ENCODE measurements at regions not wholly inside any gene's neighbourhood (a gene's known extent, or its start where the extent isn't known, plus 50 kb on each side); places are given as distances from the start of the nearest gene placed in this dataset.
"Not testable (repeated sequence)": the region's sequence is repeated elsewhere in the genome, so short reads cannot be mapped to it uniquely, and the experiment has no call there.

DNA sequence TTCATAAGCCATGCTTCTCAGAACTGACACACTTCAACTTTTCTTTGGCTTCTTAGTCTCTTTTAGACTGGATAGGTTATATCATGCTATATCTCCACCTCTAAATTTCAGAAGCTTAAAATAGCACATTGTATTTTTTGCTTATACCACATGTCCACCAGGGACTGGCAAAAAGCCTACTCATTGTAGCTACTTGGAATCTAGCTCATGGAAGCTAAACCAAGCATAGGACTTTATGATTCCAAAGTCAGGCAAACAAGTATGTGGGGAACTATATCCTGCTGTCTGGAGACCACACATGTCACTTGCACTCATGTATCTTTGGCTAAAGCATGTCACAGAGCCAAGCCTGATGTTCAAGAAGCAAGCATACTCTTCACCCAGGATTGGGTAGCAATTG lies 245.0 kb upstream of the RASGRP1 start (continued):
- TF ChIP-seq, protein P1, sequence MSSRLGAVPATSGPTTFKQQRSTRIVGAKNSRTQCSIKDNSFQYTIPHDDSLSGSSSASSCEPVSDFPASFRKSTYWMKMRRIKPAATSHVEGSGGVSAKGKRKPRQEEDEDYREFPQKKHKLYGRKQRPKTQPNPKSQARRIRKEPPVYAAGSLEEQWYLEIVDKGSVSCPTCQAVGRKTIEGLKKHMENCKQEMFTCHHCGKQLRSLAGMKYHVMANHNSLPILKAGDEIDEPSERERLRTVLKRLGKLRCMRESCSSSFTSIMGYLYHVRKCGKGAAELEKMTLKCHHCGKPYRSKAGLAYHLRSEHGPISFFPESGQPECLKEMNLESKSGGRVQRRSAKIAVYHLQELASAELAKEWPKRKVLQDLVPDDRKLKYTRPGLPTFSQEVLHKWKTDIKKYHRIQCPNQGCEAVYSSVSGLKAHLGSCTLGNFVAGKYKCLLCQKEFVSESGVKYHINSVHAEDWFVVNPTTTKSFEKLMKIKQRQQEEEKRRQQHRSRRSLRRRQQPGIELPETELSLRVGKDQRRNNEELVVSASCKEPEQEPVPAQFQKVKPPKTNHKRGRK (CRISPR knock-in tag; IDR thresholded peaks at IDR 0.05; ENCODE audit: borderline replicate concordance) = no peak
- TF ChIP-seq, protein P2, sequence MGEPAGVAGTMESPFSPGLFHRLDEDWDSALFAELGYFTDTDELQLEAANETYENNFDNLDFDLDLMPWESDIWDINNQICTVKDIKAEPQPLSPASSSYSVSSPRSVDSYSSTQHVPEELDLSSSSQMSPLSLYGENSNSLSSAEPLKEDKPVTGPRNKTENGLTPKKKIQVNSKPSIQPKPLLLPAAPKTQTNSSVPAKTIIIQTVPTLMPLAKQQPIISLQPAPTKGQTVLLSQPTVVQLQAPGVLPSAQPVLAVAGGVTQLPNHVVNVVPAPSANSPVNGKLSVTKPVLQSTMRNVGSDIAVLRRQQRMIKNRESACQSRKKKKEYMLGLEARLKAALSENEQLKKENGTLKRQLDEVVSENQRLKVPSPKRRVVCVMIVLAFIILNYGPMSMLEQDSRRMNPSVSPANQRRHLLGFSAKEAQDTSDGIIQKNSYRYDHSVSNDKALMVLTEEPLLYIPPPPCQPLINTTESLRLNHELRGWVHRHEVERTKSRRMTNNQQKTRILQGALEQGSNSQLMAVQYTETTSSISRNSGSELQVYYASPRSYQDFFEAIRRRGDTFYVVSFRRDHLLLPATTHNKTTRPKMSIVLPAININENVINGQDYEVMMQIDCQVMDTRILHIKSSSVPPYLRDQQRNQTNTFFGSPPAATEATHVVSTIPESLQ (CRISPR knock-in tag; IDR thresholded peaks at IDR 0.05) = no peak
- no peak for TF ChIP-seq ZNF416 (CRISPR knock-in tag; IDR thresholded peaks at IDR 0.05)
- TF ChIP-seq, protein P3, sequence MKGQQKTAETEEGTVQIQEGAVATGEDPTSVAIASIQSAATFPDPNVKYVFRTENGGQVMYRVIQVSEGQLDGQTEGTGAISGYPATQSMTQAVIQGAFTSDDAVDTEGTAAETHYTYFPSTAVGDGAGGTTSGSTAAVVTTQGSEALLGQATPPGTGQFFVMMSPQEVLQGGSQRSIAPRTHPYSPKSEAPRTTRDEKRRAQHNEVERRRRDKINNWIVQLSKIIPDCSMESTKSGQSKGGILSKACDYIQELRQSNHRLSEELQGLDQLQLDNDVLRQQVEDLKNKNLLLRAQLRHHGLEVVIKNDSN (CRISPR knock-in tag; IDR thresholded peaks at IDR 0.05) = no peak

DNA sequence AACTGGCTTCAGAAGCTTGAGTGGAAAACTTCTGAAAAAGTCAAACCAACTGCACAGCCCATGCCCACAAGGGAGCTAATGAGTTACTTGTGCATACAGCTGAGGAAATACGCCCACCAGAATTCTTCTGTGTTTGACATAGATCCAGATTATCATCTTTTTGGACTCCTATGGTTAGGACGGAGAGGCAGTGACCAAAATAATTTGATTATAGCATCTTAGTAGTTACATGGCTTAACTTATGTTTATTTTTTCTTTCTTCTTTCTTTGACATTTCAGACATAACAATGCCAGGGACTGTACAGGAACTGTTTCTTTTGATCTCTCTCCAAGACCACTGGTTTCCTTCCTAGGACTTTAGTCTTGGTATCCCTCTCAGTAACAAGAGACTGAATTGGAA lies 246.1 kb upstream of the RASGRP1 start:
- H3K4me1 Mint-ChIP-seq = no peaks in the 10 kb centered on the region
- H3K27ac Mint-ChIP-seq = no peak overlapping the region
- H3K36me3 Mint-ChIP-seq = no peaks in the 10 kb centered on the region
- DNase-seq (ENCODE audit: low spot score) = no peak
- CTCF ChIA-PET = no interaction called here
- POLR2A ChIA-PET = no interaction called here
- peaks cover 7% of the 10 kb centered on the region for H3K9me3 Mint-ChIP-seq
- H3K27me3 Mint-ChIP-seq (ENCODE audit: low read depth) = no peaks in the 10 kb centered on the region
- no peak overlapping the region for H3K4me3 Mint-ChIP-seq
- TF ChIP-seq, protein P2 (CRISPR knock-in tag; IDR thresholded peaks at IDR 0.05) = no peak
- TF ChIP-seq, protein P4, sequence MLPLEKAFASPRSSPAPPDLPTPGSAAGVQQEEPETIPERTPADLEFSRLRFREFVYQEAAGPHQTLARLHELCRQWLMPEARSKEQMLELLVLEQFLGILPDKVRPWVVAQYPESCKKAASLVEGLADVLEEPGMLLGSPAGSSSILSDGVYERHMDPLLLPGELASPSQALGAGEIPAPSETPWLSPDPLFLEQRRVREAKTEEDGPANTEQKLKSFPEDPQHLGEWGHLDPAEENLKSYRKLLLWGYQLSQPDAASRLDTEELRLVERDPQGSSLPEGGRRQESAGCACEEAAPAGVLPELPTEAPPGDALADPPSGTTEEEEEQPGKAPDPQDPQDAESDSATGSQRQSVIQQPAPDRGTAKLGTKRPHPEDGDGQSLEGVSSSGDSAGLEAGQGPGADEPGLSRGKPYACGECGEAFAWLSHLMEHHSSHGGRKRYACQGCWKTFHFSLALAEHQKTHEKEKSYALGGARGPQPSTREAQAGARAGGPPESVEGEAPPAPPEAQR (CRISPR knock-in tag; IDR thresholded peaks at IDR 0.05) = no peak
- TF ChIP-seq RELA (CRISPR knock-in tag; IDR thresholded peaks at IDR 0.05; ENCODE audit: borderline replicate concordance) = no peak
- TF ChIP-seq ZNF219 (CRISPR knock-in tag; IDR thresholded peaks at IDR 0.05; ENCODE audit: borderline replicate concordance) = no peak
- TF ChIP-seq OVOL2 (CRISPR knock-in tag; IDR thresholded peaks at IDR 0.05; ENCODE audit: borderline replicate concordance) = no peak
- TF ChIP-seq, protein P5, sequence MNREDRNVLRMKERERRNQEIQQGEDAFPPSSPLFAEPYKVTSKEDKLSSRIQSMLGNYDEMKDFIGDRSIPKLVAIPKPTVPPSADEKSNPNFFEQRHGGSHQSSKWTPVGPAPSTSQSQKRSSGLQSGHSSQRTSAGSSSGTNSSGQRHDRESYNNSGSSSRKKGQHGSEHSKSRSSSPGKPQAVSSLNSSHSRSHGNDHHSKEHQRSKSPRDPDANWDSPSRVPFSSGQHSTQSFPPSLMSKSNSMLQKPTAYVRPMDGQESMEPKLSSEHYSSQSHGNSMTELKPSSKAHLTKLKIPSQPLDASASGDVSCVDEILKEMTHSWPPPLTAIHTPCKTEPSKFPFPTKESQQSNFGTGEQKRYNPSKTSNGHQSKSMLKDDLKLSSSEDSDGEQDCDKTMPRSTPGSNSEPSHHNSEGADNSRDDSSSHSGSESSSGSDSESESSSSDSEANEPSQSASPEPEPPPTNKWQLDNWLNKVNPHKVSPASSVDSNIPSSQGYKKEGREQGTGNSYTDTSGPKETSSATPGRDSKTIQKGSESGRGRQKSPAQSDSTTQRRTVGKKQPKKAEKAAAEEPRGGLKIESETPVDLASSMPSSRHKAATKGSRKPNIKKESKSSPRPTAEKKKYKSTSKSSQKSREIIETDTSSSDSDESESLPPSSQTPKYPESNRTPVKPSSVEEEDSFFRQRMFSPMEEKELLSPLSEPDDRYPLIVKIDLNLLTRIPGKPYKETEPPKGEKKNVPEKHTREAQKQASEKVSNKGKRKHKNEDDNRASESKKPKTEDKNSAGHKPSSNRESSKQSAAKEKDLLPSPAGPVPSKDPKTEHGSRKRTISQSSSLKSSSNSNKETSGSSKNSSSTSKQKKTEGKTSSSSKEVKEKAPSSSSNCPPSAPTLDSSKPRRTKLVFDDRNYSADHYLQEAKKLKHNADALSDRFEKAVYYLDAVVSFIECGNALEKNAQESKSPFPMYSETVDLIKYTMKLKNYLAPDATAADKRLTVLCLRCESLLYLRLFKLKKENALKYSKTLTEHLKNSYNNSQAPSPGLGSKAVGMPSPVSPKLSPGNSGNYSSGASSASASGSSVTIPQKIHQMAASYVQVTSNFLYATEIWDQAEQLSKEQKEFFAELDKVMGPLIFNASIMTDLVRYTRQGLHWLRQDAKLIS (CRISPR knock-in tag; IDR thresholded peaks at IDR 0.05; ENCODE audit: borderline replicate concordance) = no peak
- TF ChIP-seq, protein P6, sequence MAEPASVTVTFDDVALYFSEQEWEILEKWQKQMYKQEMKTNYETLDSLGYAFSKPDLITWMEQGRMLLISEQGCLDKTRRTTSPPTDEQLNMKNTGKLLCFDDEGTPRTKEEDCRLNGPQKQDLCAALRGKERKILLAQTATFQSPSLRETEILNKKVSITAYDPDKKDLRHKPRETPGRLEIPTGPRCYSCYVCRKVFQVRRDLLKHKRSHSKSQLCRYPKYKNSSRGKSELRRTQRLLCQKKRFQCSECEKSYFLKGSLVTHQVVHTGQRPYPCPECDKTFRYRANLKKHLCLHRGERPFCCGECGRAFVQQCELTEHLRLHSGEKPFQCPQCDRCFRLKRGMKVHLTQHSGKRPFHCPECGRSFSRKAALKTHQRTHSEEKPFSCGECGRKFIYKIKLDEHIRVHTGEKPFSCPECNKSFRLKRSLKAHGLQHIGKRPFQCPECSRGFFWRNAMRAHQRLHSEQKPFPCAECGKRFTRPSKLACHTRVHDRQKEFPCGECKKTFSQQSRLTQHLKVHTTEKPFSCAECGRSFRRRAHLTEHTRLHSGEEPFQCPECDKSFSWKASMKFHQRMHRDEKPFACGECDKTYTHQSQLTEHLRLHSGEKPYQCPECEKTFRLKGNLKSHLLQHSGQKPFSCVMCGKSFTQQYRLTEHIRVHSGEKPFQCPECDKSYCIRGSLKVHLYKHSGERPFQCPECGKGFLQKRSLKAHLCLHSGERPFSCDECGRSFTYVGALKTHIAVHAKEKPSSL (CRISPR knock-in tag; conservative IDR thresholded peaks at IDR 0.05) = no peak
- TF ChIP-seq NFE2L1 (CRISPR knock-in tag; IDR thresholded peaks at IDR 0.05) = no peak
- TF ChIP-seq CBFB (CRISPR knock-in tag; IDR thresholded peaks at IDR 0.05; ENCODE audit: low read depth) = no peak
- TF ChIP-seq ESRRA (CRISPR knock-in tag; IDR thresholded peaks at IDR 0.05; ENCODE audit: borderline replicate concordance) = no peak
- no peak for TF ChIP-seq CREM (CRISPR knock-in tag; IDR thresholded peaks at IDR 0.05)
- TF ChIP-seq, protein P7, sequence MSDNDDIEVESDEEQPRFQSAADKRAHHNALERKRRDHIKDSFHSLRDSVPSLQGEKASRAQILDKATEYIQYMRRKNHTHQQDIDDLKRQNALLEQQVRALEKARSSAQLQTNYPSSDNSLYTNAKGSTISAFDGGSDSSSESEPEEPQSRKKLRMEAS (CRISPR knock-in tag; IDR thresholded peaks at IDR 0.05) = no peak
- TF ChIP-seq, protein P8, sequence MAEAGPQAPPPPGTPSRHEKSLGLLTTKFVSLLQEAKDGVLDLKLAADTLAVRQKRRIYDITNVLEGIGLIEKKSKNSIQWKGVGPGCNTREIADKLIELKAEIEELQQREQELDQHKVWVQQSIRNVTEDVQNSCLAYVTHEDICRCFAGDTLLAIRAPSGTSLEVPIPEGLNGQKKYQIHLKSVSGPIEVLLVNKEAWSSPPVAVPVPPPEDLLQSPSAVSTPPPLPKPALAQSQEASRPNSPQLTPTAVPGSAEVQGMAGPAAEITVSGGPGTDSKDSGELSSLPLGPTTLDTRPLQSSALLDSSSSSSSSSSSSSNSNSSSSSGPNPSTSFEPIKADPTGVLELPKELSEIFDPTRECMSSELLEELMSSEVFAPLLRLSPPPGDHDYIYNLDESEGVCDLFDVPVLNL (CRISPR knock-in tag; IDR thresholded peaks at IDR 0.05; ENCODE audit: borderline replicate concordance, low read depth) = no peak
- TF ChIP-seq JAZF1 (CRISPR knock-in tag; IDR thresholded peaks at IDR 0.05) = no peak
- no peak for TF ChIP-seq ETV6 (CRISPR knock-in tag; IDR thresholded peaks at IDR 0.05)
- ATAC-seq = no peak

DNA sequence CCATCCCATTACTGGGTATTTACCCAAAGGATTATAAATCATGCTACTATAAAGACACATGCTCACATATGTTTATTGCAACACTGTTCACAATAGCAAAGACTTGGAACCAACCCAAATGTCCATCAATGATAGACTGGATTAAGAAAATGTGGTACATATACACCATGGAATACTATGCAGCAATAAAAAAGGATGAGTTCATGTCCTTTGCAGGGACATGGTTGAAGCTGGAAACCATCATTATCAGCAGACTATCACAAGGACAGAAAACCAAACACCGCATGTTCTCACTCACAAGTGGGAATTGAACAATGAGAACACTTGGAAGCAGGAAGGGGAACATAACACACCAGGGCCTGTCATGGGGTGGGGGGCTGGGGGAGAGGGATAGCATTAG lies 249.6 kb upstream of the RASGRP1 start:
- DNase-seq (ENCODE audit: low spot score); H3K36me3 Mint-ChIP-seq; H3K4me1 Mint-ChIP-seq; H3K4me3 Mint-ChIP-seq; POLR2A ChIA-PET; ATAC-seq; H3K9me3 Mint-ChIP-seq; H3K27ac Mint-ChIP-seq; H3K27me3 Mint-ChIP-seq (ENCODE audit: low read depth); CTCF ChIA-PET: not testable (repeated sequence)
